SK-N-SH treated with all-trans-retinoic acid at 6 μM for 48 hours (cell line): ENCODE measurements at regions not wholly inside any gene's neighbourhood (a gene's known extent, or its start where the extent isn't known, plus 50 kb on each side); places are given as distances from the start of the nearest gene placed in this dataset.

ENCODE experiments used
- ATAC-seq: fragments of 200-7000 bp; cut with Tn5 transposase; 3 replicates; pipeline ENCODE4 v1.9.1; 2020; ENCODE audit warnings: mild to moderate bottlenecking, moderate library complexity
- ARNTL ChIP-seq: fragments of 450-650 bp; formaldehyde crosslinking; IDR thresholded peaks from 2 replicates; pipeline ENCODE4 v1.5.0; 2020; ENCODE audit warnings: low read depth, mild to moderate bottlenecking, moderate library complexity, borderline replicate concordance
- BACH2 ChIP-seq: fragments of 250-450 bp; sonication (Bioruptor Pico); IDR thresholded peaks from 2 replicates; pipeline ENCODE4 v1.9.0; 2021; ENCODE audit warnings: mild to moderate bottlenecking, borderline replicate concordance
- CREB5 ChIP-seq: fragments of 250-450 bp; sonication (Bioruptor Pico); IDR thresholded peaks from 2 replicates; pipeline ENCODE4 v1.5.1; 2020; ENCODE audit warnings: low read depth, mild to moderate bottlenecking, moderate library complexity
- CSDC2 ChIP-seq: fragments of 250-450 bp; sonication (Bioruptor Pico); IDR thresholded peaks from 2 replicates; pipeline ENCODE4 v1.5.0; 2020; ENCODE audit warnings: mild to moderate bottlenecking, moderate library complexity
- CSRNP3 ChIP-seq: fragments of 250-450 bp; sonication (Bioruptor Pico); IDR thresholded peaks from 2 replicates; pipeline ENCODE4 v1.5.1; 2021; ENCODE audit warnings: mild to moderate bottlenecking, moderate library complexity
- ESRRG ChIP-seq: fragments of 250-450 bp; sonication (Bioruptor Pico); IDR thresholded peaks from 2 replicates; pipeline ENCODE4 v1.6.1; 2021; ENCODE audit warnings: mild to moderate bottlenecking
- GLIS3 ChIP-seq: fragments of 250-450 bp; sonication (Bioruptor Pico); IDR thresholded peaks from 2 replicates; pipeline ENCODE4 v1.5.0; 2020; ENCODE audit warnings: mild to moderate bottlenecking, moderate library complexity
- ISL1 ChIP-seq: fragments of 250-450 bp; sonication (Bioruptor Pico); IDR thresholded peaks from 2 replicates; pipeline ENCODE4 v2.1.2; 2022; ENCODE audit warnings: mild to moderate bottlenecking, moderate library complexity
- OSR1 ChIP-seq: fragments of 250-450 bp; sonication (Bioruptor Pico); IDR thresholded peaks from 2 replicates; pipeline ENCODE4 v1.8.0; 2022; ENCODE audit warnings: moderate library complexity, mild to moderate bottlenecking, inconsistent platforms
- PATZ1 ChIP-seq: fragments of 250-450 bp; sonication (Bioruptor Pico); IDR thresholded peaks from 2 replicates; pipeline ENCODE4 v1.8.0; 2020; ENCODE audit warnings: mild to moderate bottlenecking, moderate library complexity, borderline replicate concordance
- POU6F1 ChIP-seq: fragments of 250-450 bp; sonication (Bioruptor Pico); IDR thresholded peaks from 2 replicates; pipeline ENCODE4 v1.8.0; 2021; ENCODE audit warnings: low read depth, mild to moderate bottlenecking, moderate library complexity, borderline replicate concordance
- PPARA ChIP-seq: fragments of 250-450 bp; sonication (Bioruptor Pico); IDR thresholded peaks from 2 replicates; pipeline ENCODE4 v1.5.0; 2020; ENCODE audit warnings: mild to moderate bottlenecking, borderline replicate concordance
- RARB ChIP-seq: fragments of 250-450 bp; sonication (Bioruptor Pico); IDR thresholded peaks from 2 replicates; pipeline ENCODE4 v1.8.0; 2021; ENCODE audit warnings: mild to moderate bottlenecking, moderate library complexity
- SNAI2 ChIP-seq: fragments of 250-450 bp; sonication (Bioruptor Pico); IDR thresholded peaks from 2 replicates; pipeline ENCODE4 v1.5.0; 2020; ENCODE audit warnings: mild to moderate bottlenecking, moderate library complexity
- TCF4 ChIP-seq: fragments of 250-450 bp; sonication (Bioruptor Pico); IDR thresholded peaks from 2 replicates; pipeline ENCODE4 v1.8.0; 2021; ENCODE audit warnings: mild to moderate bottlenecking, moderate library complexity, borderline replicate concordance
- TOX ChIP-seq: fragments of 250-450 bp; sonication (Bioruptor Pico); IDR thresholded peaks from 2 replicates; pipeline ENCODE4 v1.8.0; 2021; ENCODE audit warnings: mild to moderate bottlenecking, moderate library complexity, borderline replicate concordance
- TSHZ2 ChIP-seq: fragments of 250-450 bp; sonication (Bioruptor Pico); IDR thresholded peaks from 2 replicates; pipeline ENCODE4 v1.5.0; 2020; ENCODE audit warnings: mild to moderate bottlenecking, moderate library complexity
- ZC3H10 ChIP-seq: fragments of 250-450 bp; sonication (Bioruptor Pico); IDR thresholded peaks from 2 replicates; pipeline ENCODE4 v1.5.1; 2021; ENCODE audit warnings: mild to moderate bottlenecking, moderate library complexity
- ZFP3 ChIP-seq: fragments of 250-450 bp; sonication (Bioruptor Pico); IDR thresholded peaks from 2 replicates; pipeline ENCODE4 v1.5.0; 2020; ENCODE audit warnings: mild to moderate bottlenecking, moderate library complexity
- ZFP30 ChIP-seq: fragments of 450-650 bp; formaldehyde crosslinking; IDR thresholded peaks from 2 replicates; pipeline ENCODE4 v1.5.0; 2022; ENCODE audit warnings: mild to moderate bottlenecking, moderate library complexity
- ZNF565 ChIP-seq: fragments of 450-650 bp; formaldehyde crosslinking; conservative IDR thresholded peaks from 2 replicates; pipeline ENCODE4 v1.5.0; 2020; ENCODE audit warnings: low read depth, mild to moderate bottlenecking, moderate library complexity
- ZNF70 ChIP-seq: fragments of 450-650 bp; formaldehyde crosslinking; IDR thresholded peaks from 2 replicates; pipeline ENCODE4 v1.5.0; 2020; ENCODE audit warnings: mild to moderate bottlenecking, moderate library complexity
- ZNF8 ChIP-seq: fragments of 450-650 bp; formaldehyde crosslinking; IDR thresholded peaks from 2 replicates; pipeline ENCODE4 v1.5.0; 2020; ENCODE audit warnings: mild to moderate bottlenecking, moderate library complexity

- ATAC-seq, result no peak
- TF ChIP-seq TSHZ2 (CRISPR knock-in tag), result no peak
- no peak for TF ChIP-seq PATZ1 (CRISPR knock-in tag)
- no peak for TF ChIP-seq ZC3H10 (CRISPR knock-in tag)
- no peak for TF ChIP-seq CREB5 (CRISPR knock-in tag)
- TF ChIP-seq BACH2 (CRISPR knock-in tag), result no peak
- no peak for TF ChIP-seq ZNF70 (CRISPR knock-in tag)
These were observed 551.3 kb downstream of the TLE1 start for GRCh38 chr9:81137976-81138568.

GRCh38 chr9:81132796-81133195, 556.6 kb downstream of the TLE1 start:
- TF ChIP-seq ESRRG, result no peak
- TF ChIP-seq CSRNP3, result no peak
- TF ChIP-seq OSR1 (CRISPR knock-in tag), result no peak
- no peak for TF ChIP-seq BACH2 (CRISPR knock-in tag)
- TF ChIP-seq ISL1 (CRISPR knock-in tag), result no peak
- TF ChIP-seq GLIS3 (CRISPR knock-in tag), result no peak
- no peak for TF ChIP-seq CSDC2 (CRISPR knock-in tag)
- no peak for TF ChIP-seq POU6F1
- no peak for TF ChIP-seq ZNF8 (CRISPR knock-in tag)
- TF ChIP-seq ZNF565 (CRISPR knock-in tag), result no peak
- no peak for ATAC-seq

GRCh38 chr9:81132318-81132717, 557.0 kb downstream of the TLE1 start:
- ATAC-seq, result no peak
- TF ChIP-seq OSR1 (CRISPR knock-in tag), result no peak
- TF ChIP-seq ZFP30 (CRISPR knock-in tag), result no peak
- no peak for TF ChIP-seq RARB (CRISPR knock-in tag)
- TF ChIP-seq ZC3H10 (CRISPR knock-in tag), result no peak
- TF ChIP-seq ARNTL (CRISPR knock-in tag), result no peak
- TF ChIP-seq ISL1 (CRISPR knock-in tag), result no peak
- TF ChIP-seq GLIS3 (CRISPR knock-in tag), result no peak
- TF ChIP-seq POU6F1, result no peak
- no peak for TF ChIP-seq BACH2 (CRISPR knock-in tag)
- TF ChIP-seq TOX (CRISPR knock-in tag), result no peak
- no peak for TF ChIP-seq CSRNP3
- TF ChIP-seq PPARA (CRISPR knock-in tag), result no peak
- TF ChIP-seq PATZ1 (CRISPR knock-in tag), result no peak
- TF ChIP-seq TCF4, result no peak
- no peak for TF ChIP-seq ZNF8 (CRISPR knock-in tag)
- no peak for TF ChIP-seq ZNF70 (CRISPR knock-in tag)
- TF ChIP-seq ZNF565 (CRISPR knock-in tag), result no peak
- no peak for TF ChIP-seq SNAI2 (CRISPR knock-in tag)
- TF ChIP-seq ZFP3, result no peak
- TF ChIP-seq ESRRG, result no peak
- TF ChIP-seq, all 23 proteins: peak for 0
